ENCODE measurements at regions not wholly inside any gene's neighbourhood (a gene's known extent, or its start where the extent isn't known, plus 50 kb on each side); places are given as distances from the start of the nearest gene placed in this dataset.

DNA sequence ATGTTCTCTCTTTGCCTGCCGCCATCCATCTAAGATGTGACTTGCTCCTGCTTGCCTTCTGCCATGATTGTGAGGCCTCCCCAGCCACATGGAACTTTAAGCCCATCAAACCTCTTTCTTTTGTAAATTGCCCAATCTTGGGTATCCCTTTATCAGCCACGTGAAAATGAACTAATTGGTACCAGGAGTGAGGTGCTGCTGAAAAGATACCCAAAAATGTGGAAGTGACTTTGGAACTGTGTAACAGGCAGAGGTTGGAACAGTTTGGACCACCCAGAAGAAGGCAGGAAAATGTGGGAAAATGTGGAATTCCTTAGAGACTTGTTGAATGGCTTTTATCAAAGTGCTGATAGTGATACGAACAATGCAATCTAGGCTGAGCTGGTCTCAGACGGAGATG is 694.9 kb downstream of the FRK start (continued):
- TF ChIP-seq ZFP36 (IDR thresholded peaks at IDR 0.05; ENCODE audit: borderline replicate concordance, partially characterized antibody) (no peak), SREBF2 (IDR thresholded peaks at IDR 0.05) (no peak)

GRCh38 chr6:115363379-115363778 is 697.3 kb downstream of the FRK start:
- ChIA-PET POLR2A (no interaction called here), CTCF (no interaction called here)

GRCh38 chr6:115362234-115362633 is 698.5 kb downstream of the FRK start:
- Histone ChIP-seq H3K4me3 (no peak overlapping the region), H3K4me2 (no peak overlapping the region), H3K27ac (no peak overlapping the region), H3K9me3 (no peaks in the 10 kb centered on the region), H3K4me1 (no peaks in the 10 kb centered on the region)
- TF ChIP-seq RNF2 (IDR thresholded peaks at IDR 0.05; ENCODE audit: borderline replicate concordance, low read depth) (no peak), SREBF2 (IDR thresholded peaks at IDR 0.05) (no peak), JUNB (IDR thresholded peaks at IDR 0.05) (no peak), TFCP2L1 (CRISPR knock-in tag; IDR thresholded peaks at IDR 0.05) (no peak)
- CTCF ChIA-PET, result no interaction called here
- ATAC-seq (no peak), FAIRE-seq (no peak), DNase-seq (ENCODE audit: low read depth in 1 of 2, low spot score in 1 of 2) (no peak)
- POLR2A ChIA-PET, result no interaction called here
- 0% methylated on average over 1 of the region's 1 CpG for WGBS (ENCODE audit: missing lambda C conversion rate)

More at GRCh38 chr6:115363379-115363778, 697.3 kb downstream of the FRK start:
- H3K4me2 ChIP-seq, result no peak overlapping the region
- H3K4me1 ChIP-seq, result no peaks in the 10 kb centered on the region
- DNase-seq (ENCODE audit: low read depth in 1 of 2, low spot score in 1 of 2) (no peak), FAIRE-seq (no peak), ATAC-seq (no peak)
- 23% methylated on average over 4 of the region's 4 CpGs for WGBS (ENCODE audit: missing lambda C conversion rate)
- no peaks in the 10 kb centered on the region for H3K9me3 ChIP-seq
- TF ChIP-seq REST (IDR thresholded peaks at IDR 0.05) (no peak), MAZ (IDR thresholded peaks at IDR 0.05; ENCODE audit: borderline replicate concordance, low read depth, low read length) (no peak), ZNF302 (CRISPR knock-in tag; IDR thresholded peaks at IDR 0.05) (no peak), TFCP2L1 (CRISPR knock-in tag; IDR thresholded peaks at IDR 0.05) (no peak), ZSCAN20 (CRISPR knock-in tag; IDR thresholded peaks at IDR 0.05) (no peak), TP53 (CRISPR knock-in tag; IDR thresholded peaks at IDR 0.05) (no peak), EP300 (IDR thresholded peaks at IDR 0.05) (no peak)
- H3K4me3 ChIP-seq, result no peak overlapping the region
- no peak overlapping the region for H3K27ac ChIP-seq

DNA sequence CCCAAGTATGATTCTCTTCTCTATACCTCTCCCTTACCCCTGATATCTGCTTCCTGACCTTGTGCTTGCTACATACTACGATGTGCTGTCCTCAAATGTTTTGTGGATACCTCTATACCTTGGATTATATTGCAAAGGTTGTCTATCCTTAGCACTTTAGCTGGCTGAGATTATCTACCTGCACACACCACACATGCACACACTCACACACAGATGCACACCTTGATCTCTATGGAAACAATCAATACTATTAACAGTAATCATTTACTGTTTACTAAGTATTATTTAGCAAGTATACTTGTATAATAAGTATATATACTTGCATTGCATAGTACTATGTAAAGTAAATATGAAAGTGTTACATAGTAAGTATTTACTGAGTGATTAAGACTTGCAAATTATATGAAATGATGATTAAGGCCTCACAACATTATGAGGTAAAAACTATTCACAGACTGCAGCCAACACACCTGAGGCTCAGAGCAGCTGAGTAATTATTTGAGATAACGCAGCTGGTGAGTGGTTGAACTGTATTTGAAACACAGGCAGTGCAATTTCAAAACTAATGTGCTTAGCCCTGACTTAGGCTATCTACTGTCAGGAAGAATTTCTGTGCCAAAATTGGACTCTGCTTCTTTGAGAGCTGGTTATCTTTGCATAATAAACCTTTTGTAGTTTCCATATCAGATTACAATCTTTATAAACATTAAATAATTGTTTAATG is 699.9 kb downstream of the FRK start:
- Histone ChIP-seq H3K4me2 (no peak overlapping the region), H3K9me3 (no peaks in the 10 kb centered on the region), H3K4me1 (no peaks in the 10 kb centered on the region), H3K27ac (no peak overlapping the region), H3K4me3 (no peak overlapping the region)
- 4% methylated on average over 2 of the region's 2 CpGs for WGBS (ENCODE audit: missing lambda C conversion rate)
- no peak for ATAC-seq
- POLR2A ChIA-PET, result no interaction called here
- DNase-seq (ENCODE audit: low read depth in 1 of 2, low spot score in 1 of 2), result no peak
- TF ChIP-seq CTCF (IDR thresholded peaks at IDR 0.05), result no peak
- no peak for TF ChIP-seq EP300 (IDR thresholded peaks at IDR 0.05)
- TF ChIP-seq BHLHE40 (IDR thresholded peaks at IDR 0.05; ENCODE audit: low read depth, low read length), result no peak
- TF ChIP-seq, protein P1, sequence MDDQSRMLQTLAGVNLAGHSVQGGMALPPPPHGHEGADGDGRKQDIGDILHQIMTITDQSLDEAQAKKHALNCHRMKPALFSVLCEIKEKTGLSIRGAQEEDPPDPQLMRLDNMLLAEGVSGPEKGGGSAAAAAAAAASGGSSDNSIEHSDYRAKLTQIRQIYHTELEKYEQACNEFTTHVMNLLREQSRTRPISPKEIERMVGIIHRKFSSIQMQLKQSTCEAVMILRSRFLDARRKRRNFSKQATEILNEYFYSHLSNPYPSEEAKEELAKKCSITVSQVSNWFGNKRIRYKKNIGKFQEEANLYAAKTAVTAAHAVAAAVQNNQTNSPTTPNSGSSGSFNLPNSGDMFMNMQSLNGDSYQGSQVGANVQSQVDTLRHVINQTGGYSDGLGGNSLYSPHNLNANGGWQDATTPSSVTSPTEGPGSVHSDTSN (IDR thresholded peaks at IDR 0.05), result no peak
- TF ChIP-seq CBX8 (IDR thresholded peaks at IDR 0.05), result no peak
- TF ChIP-seq HOXA7 (CRISPR knock-in tag; IDR thresholded peaks at IDR 0.05), result no peak
- no peak for TF ChIP-seq ZNF302 (CRISPR knock-in tag; IDR thresholded peaks at IDR 0.05)
- TF ChIP-seq ZC3H11A (IDR thresholded peaks at IDR 0.05), result no peak
- TF ChIP-seq MAZ (IDR thresholded peaks at IDR 0.05; ENCODE audit: borderline replicate concordance, low read depth, low read length), result no peak
- no peak for TF ChIP-seq MAFK (IDR thresholded peaks at IDR 0.05; ENCODE audit: partially characterized antibody)
- TF ChIP-seq TP53 (CRISPR knock-in tag; IDR thresholded peaks at IDR 0.05), result no peak
- no peak for TF ChIP-seq ZSCAN20 (CRISPR knock-in tag; IDR thresholded peaks at IDR 0.05)
- TF ChIP-seq ESRRA (IDR thresholded peaks at IDR 0.05; ENCODE audit: borderline replicate concordance, low read length), result no peak
- TF ChIP-seq KDM1A (IDR thresholded peaks at IDR 0.05; ENCODE audit: low read depth), result no peak
- TF ChIP-seq CHD4 (IDR thresholded peaks at IDR 0.05; ENCODE audit: borderline replicate concordance), result no peak
- TF ChIP-seq, protein P2, sequence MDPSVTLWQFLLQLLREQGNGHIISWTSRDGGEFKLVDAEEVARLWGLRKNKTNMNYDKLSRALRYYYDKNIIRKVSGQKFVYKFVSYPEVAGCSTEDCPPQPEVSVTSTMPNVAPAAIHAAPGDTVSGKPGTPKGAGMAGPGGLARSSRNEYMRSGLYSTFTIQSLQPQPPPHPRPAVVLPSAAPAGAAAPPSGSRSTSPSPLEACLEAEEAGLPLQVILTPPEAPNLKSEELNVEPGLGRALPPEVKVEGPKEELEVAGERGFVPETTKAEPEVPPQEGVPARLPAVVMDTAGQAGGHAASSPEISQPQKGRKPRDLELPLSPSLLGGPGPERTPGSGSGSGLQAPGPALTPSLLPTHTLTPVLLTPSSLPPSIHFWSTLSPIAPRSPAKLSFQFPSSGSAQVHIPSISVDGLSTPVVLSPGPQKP (IDR thresholded peaks at IDR 0.05; ENCODE audit: low read depth, low read length), result no peak
- TF ChIP-seq ZFP36 (IDR thresholded peaks at IDR 0.05; ENCODE audit: borderline replicate concordance, partially characterized antibody), result no peak
- no peak for TF ChIP-seq HDAC2 (IDR thresholded peaks at IDR 0.05)
- no peak for FAIRE-seq
- CTCF ChIA-PET, result no interaction called here
